HepG2 (cell line): ENCODE measurements at regions not wholly inside any gene's neighbourhood (a gene's known extent, or its start where the extent isn't known, plus 50 kb on each side); places are given as distances from the start of the nearest gene placed in this dataset.

Experiments
- ATAC-seq: fragments of 200-7000 bp; cut with Tn5 transposase; 3 replicates; pipeline ENCODE4 v1.9.1; 2020; ENCODE audit warnings: mild to moderate bottlenecking, moderate library complexity
- BruUV-seq: library from RNA; stranded (reverse); fragments of 400-500 nt; replicated peaks from 2 replicates; lab custom pipeline; 2021; lab: Mats Ljungman, UMichigan
- CTCF ChIA-PET: fragments of 300-600 bp; formaldehyde crosslinking; extraction: SDS; loops from one replicate; lab custom pipeline; 2021; ENCODE audit warnings: low total read pairs, inconsistent platforms, low intra/inter-chr PET ratio; lab: Yijun Ruan, JAX
- POLR2A ChIA-PET: fragments of 350-600 bp; sonication (Branson Sonifier 250); formaldehyde crosslinking; loops from one replicate; lab custom pipeline; 2020; ENCODE audit warnings: antibody characterized with exemption, inconsistent platforms; lab: Yijun Ruan, JAX
- DNase-seq: peaks from one replicate; pipeline ENCODE4 v3.0.0-alpha.2; 2015; ENCODE audit warnings: low spot score
- FAIRE-seq: peaks from 3 replicates; lab custom pipeline; 2011; peaks lifted over from hg19 to GRCh38; lab: Jason Lieb, UNC
- H2AFZ ChIP-seq: one replicate; pipeline ENCODE4 v1.6.1; 2011; ENCODE audit warnings: low read length, inconsistent platforms
- H3K27ac ChIP-seq: fragments of 300-600 bp; 3 replicates; pipeline ENCODE4 v1.8.0; 2011; ENCODE audit warnings: mixed run types, mild to moderate bottlenecking, mixed read lengths, low read length, inconsistent platforms; ENCODE audit not compliant: insufficient read depth; ENCODE audit errors: extremely low read length
- H3K27me3 ChIP-seq, 2 experiments: fragments of 200-600 bp in 1 of 2; 2 replicates in 1 of 2; 3 replicates in 1 of 2; pipeline versions ENCODE4 v1.6.0 to v1.8.0; 2011; ENCODE audit warnings: low read length in 2 of 2, mild to moderate bottlenecking in 2 of 2, moderate library complexity in 2 of 2, inconsistent platforms in 1 of 2; ENCODE audit not compliant: insufficient read depth in 2 of 2, control insufficient read depth in 1 of 2
- H3K36me3 ChIP-seq, 2 experiments: fragments of 200-600 bp in 1 of 2; replicated peaks in 1 of 2; 2 replicates in 1 of 2; 3 replicates in 1 of 2; pipeline versions ENCODE4 v1.5.1 to v1.8.0; 2011; ENCODE audit warnings: low read length in 2 of 2, inconsistent platforms in 1 of 2; ENCODE audit not compliant: insufficient read depth in 2 of 2, control insufficient read depth in 1 of 2
- H3K4me1 ChIP-seq: 2 replicates; pipeline ENCODE4 v1.5.1; 2012; ENCODE audit warnings: low read length, inconsistent platforms; ENCODE audit not compliant: insufficient read depth
- H3K4me2 ChIP-seq: 2 replicates; pipeline ENCODE4 v1.6.0; 2011; ENCODE audit warnings: low read depth, low read length, inconsistent platforms
- H3K4me3 ChIP-seq, 3 experiments: fragments of 200-600 bp in 1 of 3; sonication (generic), shearing (Covaris generic) in 1 of 3; replicated peaks in 1 of 3; 2 replicates each; pipeline ENCODE4 v1.5.1; 2011 to 2016; ENCODE audit warnings: low read length in 3 of 3, inconsistent platforms in 2 of 3, low read depth in 2 of 3, mild to moderate bottlenecking in 2 of 3, control low read depth in 1 of 3, mixed read lengths in 1 of 3; ENCODE audit not compliant: insufficient read depth in 1 of 3
- H3K79me2 ChIP-seq: one replicate; pipeline ENCODE4 v1.6.1; 2011; ENCODE audit warnings: low read length, inconsistent platforms; ENCODE audit not compliant: insufficient read depth
- H3K9ac ChIP-seq: 2 replicates; pipeline ENCODE4 v1.6.0; 2011; ENCODE audit warnings: mild to moderate bottlenecking, low read depth, low read length, inconsistent platforms; ENCODE audit not compliant: insufficient read depth
- H3K9me3 ChIP-seq: 2 replicates; pipeline ENCODE4 v1.5.1; 2012; ENCODE audit warnings: mild to moderate bottlenecking, low read length
- H4K20me1 ChIP-seq: 2 replicates; pipeline ENCODE4 v1.6.0; 2011; ENCODE audit warnings: inconsistent platforms, mild to moderate bottlenecking, low read length, moderate library complexity; ENCODE audit not compliant: insufficient read depth
- CTCF ChIP-seq: sonication (generic); formaldehyde crosslinking; IDR thresholded peaks from 2 replicates; pipeline ENCODE4 v1.5.0; 2020; ENCODE audit warnings: mild to moderate bottlenecking, missing genetic modification reagents, moderate library complexity
- NFYB ChIP-seq: sonication (generic); formaldehyde crosslinking; IDR thresholded peaks from 2 replicates; pipeline ENCODE4 v1.4.0; 2020; ENCODE audit warnings: missing genetic modification reagents
- RAD51 ChIP-seq: fragments of 450-650 bp; IDR thresholded peaks from 2 replicates; pipeline ENCODE4 v1.6.1; 2016; ENCODE audit warnings: borderline replicate concordance
- RBFOX2 ChIP-seq: fragments of 200-400 bp; formaldehyde crosslinking; IDR thresholded peaks from 2 replicates; pipeline ENCODE4 v1.6.1; 2017; ENCODE audit warnings: low read depth, mild to moderate bottlenecking, low read length
- RCOR2 ChIP-seq: IDR thresholded peaks from 2 replicates; pipeline ENCODE4 v1.6.1; 2016; ENCODE audit warnings: missing biosample characterization, missing genetic modification reagents
- RFX5 ChIP-seq: IDR thresholded peaks from 2 replicates; pipeline ENCODE4 v1.6.1; 2011; ENCODE audit warnings: low read depth, low read length, improper control_type of control experiment
- SMC3 ChIP-seq: IDR thresholded peaks from 2 replicates; pipeline ENCODE4 v1.6.1; 2011; ENCODE audit warnings: low read length, improper control_type of control experiment
- SRSF1 ChIP-seq: fragments of 200-400 bp; formaldehyde crosslinking; optimal IDR thresholded peaks from 2 replicates; pipeline ENCODE3; 2017; ENCODE audit warnings: mild to moderate bottlenecking, low read depth, low read length, moderate library complexity
- STAG1 ChIP-seq: sonication (generic); formaldehyde crosslinking; IDR thresholded peaks from 2 replicates; pipeline ENCODE4 v1.4.0; 2020; ENCODE audit warnings: missing genetic modification reagents
- TRIM22 ChIP-seq: fragments of 450-650 bp; IDR thresholded peaks from 2 replicates; pipeline ENCODE4 v1.6.1; 2017
- ZBTB33 ChIP-seq: sonication (generic); formaldehyde crosslinking; IDR thresholded peaks from 2 replicates; pipeline ENCODE4 v1.4.0; 2020; ENCODE audit warnings: missing genetic modification reagents
- ZNF143 ChIP-seq: sonication (generic); formaldehyde crosslinking; IDR thresholded peaks from 2 replicates; pipeline ENCODE4 v1.4.0; 2020; ENCODE audit warnings: missing genetic modification reagents
- ZNF367 ChIP-seq: sonication (generic); formaldehyde crosslinking; IDR thresholded peaks from 2 replicates; pipeline ENCODE4 v1.4.0; 2020; ENCODE audit warnings: missing genetic modification reagents, borderline replicate concordance
- ZNF432 ChIP-seq: sonication (generic); formaldehyde crosslinking; IDR thresholded peaks from 2 replicates; pipeline ENCODE4 v1.5.0; 2020; ENCODE audit warnings: missing genetic modification reagents, mild to moderate bottlenecking, borderline replicate concordance
- ZNF446 ChIP-seq: sonication (generic); formaldehyde crosslinking; IDR thresholded peaks from 2 replicates; pipeline ENCODE4 v1.5.0; 2020; ENCODE audit warnings: mild to moderate bottlenecking, missing genetic modification reagents
- ZNF503 ChIP-seq: sonication (generic); formaldehyde crosslinking; IDR thresholded peaks from 2 replicates; pipeline ENCODE4 v1.4.0; 2020; ENCODE audit warnings: missing genetic modification reagents
- ZNF564 ChIP-seq: sonication (generic); formaldehyde crosslinking; IDR thresholded peaks from 2 replicates; pipeline ENCODE4 v1.8.1; 2023; ENCODE audit warnings: mild to moderate bottlenecking, missing genetic modification reagents
- ZNF740 ChIP-seq: sonication (generic); formaldehyde crosslinking; IDR thresholded peaks from 2 replicates; pipeline ENCODE4 v1.4.0; 2020; ENCODE audit warnings: missing genetic modification reagents
- ZNF766 ChIP-seq: sonication (generic); formaldehyde crosslinking; IDR thresholded peaks from 2 replicates; pipeline ENCODE4 v1.5.0; 2020; ENCODE audit warnings: missing genetic modification reagents, borderline replicate concordance
- WGBS: methylation state at CpG from one replicate; pipeline ENCODE4 v1.1.6; 2017; ENCODE audit warnings: low lambda C conversion rate; 5-methylcytosine and 5-hydroxymethylcytosine counted together
- in situ Hi-C: cut with HindIII; loops from 2 replicates; pipeline ENCODE4 v1.10.0; 2017; ENCODE audit warnings: low pct_unique_long_range_greater_than_20kb; ENCODE audit not compliant: extremely low pct_ligation_motif_present
- intact Hi-C: fragments of 100-400 bp; cut with micrococcal nuclease; formaldehyde crosslinking; loops from one replicate; pipeline ENCODE4 v1.10.0; 2022; ENCODE audit not compliant: unreplicated experiment

GRCh38 chr2:105518897-105519296 lies 120.0 kb upstream of the FHL2 start:
- Histone ChIP-seq H3K79me2 (no peaks in the 10 kb centered on the region), H3K9ac (no peak overlapping the region), H3K4me2 (no peak overlapping the region), H4K20me1 (no peaks in the 10 kb centered on the region), H2AFZ (no peak overlapping the region), H3K36me3 (no peaks in the 10 kb centered on the region), H3K27me3 (peaks cover 2 to 11% of the 10 kb centered on the region in 2 experiments; a peak in 3 of 5 replicates), H3K4me3 (no peak overlapping the region), H3K9me3 (no peaks in the 10 kb centered on the region), H3K4me1 (peaks cover 10% of the 10 kb centered on the region; the same call in 1 of the 2 replicates), H3K27ac (no peak overlapping the region)
- ChIA-PET CTCF (interaction anchor here (4.1 kb wide), 1 partner anchor 149 kb away, joined by 78 read pairs; no protein-coding TSS in a partner anchor), POLR2A (no interaction called here)
- DNase-seq (peak; percentile 19), FAIRE-seq (no peak), ATAC-seq (peak; percentile 50)
- no TSS peak for BruUV-seq
- intact Hi-C loops, result no loop called here
- 44% methylated on average over 6 of the region's 6 CpGs for WGBS
- in situ Hi-C loops, result loop anchor here (5.0 kb wide), 1 partner anchor 147 kb away; no protein-coding TSS in a partner anchor
- TF ChIP-seq RAD51 (no peak), STAG1 (peak; percentile 35), ZNF740 (CRISPR knock-in tag) (no peak), SRSF1 (no peak), ZNF503 (CRISPR knock-in tag) (no peak), SMC3 (peak; percentile 43; the same call in 1 of the 2 replicates), NFYB (CRISPR knock-in tag) (no peak), TRIM22 (no peak), ZNF564 (no peak), ZNF766 (CRISPR knock-in tag) (no peak), ZNF367 (no peak), ZBTB33 (CRISPR knock-in tag) (peak; percentile 32; the same call in 1 of the 2 replicates), RCOR2 (CRISPR knock-in tag) (no peak), CTCF (peak; percentile 29; the same call in 1 of the 2 replicates), RBFOX2 (no peak), ZNF446 (CRISPR knock-in tag) (no peak), ZNF432 (CRISPR knock-in tag) (no peak), RFX5 (no peak), ZNF143 (no peak)
